OCI-LY1 (cell line): ENCODE measurements at regions not wholly inside any gene's neighbourhood (a gene's known extent, or its start where the extent isn't known, plus 50 kb on each side); places are given as distances from the start of the nearest gene placed in this dataset.

ENCODE experiments used
- EZH2 ChIP-seq: fragments of 200-600 bp; sonication (generic), shearing (Covaris generic); IDR thresholded peaks from 2 replicates; pipeline ENCODE4 v1.8.0; 2017; ENCODE audit warnings: borderline replicate concordance, mixed run types, mild to moderate bottlenecking, antibody characterized with exemption, low read length, moderate library complexity, mixed read lengths
- TF ChIP-seq, protein P1 (sequence below): fragments of 200-600 bp; sonication (generic), shearing (Covaris generic); IDR thresholded peaks from 2 replicates; pipeline ENCODE4 v1.5.1; 2017; ENCODE audit warnings: mild to moderate bottlenecking, antibody characterized with exemption, low read length, moderate library complexity, mixed read lengths

- TF ChIP-seq, protein P1, sequence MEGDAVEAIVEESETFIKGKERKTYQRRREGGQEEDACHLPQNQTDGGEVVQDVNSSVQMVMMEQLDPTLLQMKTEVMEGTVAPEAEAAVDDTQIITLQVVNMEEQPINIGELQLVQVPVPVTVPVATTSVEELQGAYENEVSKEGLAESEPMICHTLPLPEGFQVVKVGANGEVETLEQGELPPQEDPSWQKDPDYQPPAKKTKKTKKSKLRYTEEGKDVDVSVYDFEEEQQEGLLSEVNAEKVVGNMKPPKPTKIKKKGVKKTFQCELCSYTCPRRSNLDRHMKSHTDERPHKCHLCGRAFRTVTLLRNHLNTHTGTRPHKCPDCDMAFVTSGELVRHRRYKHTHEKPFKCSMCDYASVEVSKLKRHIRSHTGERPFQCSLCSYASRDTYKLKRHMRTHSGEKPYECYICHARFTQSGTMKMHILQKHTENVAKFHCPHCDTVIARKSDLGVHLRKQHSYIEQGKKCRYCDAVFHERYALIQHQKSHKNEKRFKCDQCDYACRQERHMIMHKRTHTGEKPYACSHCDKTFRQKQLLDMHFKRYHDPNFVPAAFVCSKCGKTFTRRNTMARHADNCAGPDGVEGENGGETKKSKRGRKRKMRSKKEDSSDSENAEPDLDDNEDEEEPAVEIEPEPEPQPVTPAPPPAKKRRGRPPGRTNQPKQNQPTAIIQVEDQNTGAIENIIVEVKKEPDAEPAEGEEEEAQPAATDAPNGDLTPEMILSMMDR: no peak
- TF ChIP-seq EZH2: no peak
Measured at GRCh38 chr14:37681486-37681885, 86.1 kb downstream of the TTC6 start.
